CD4-positive, alpha-beta T cell treated with Interleukin-12 subunit alpha and Interleukin-12 subunit beta, for 1 hour (primary cell): ENCODE measurements at regions not wholly inside any gene's neighbourhood (a gene's known extent, or its start where the extent isn't known, plus 50 kb on each side); places are given as distances from the start of the nearest gene placed in this dataset.
"Not testable (repeated sequence)": the region's sequence is repeated elsewhere in the genome, so short reads cannot be mapped to it uniquely, and the experiment has no call there.

ENCODE experiments used
- DNase-seq: peaks from one replicate; pipeline ENCODE4 v3.0.0-alpha.2; 2020

GRCh38 chr6:110558575-110558974 is 82.2 kb upstream of the SLC22A16 start:
- DNase-seq = no peak

- DNase-seq = no peak
These were observed 80.8 kb upstream of the SLC22A16 start for GRCh38 chr6:110557199-110557598.

GRCh38 chr6:110556317-110557110 is 80.1 kb upstream of the SLC22A16 start:
- DNase-seq = no peak

GRCh38 chr6:110554966-110555460 is 78.6 kb upstream of the SLC22A16 start:
- DNase-seq = no peak

GRCh38 chr6:110554441-110554840 is 78.0 kb upstream of the SLC22A16 start:
- no peak for DNase-seq

- no peak for DNase-seq
These were observed 76.7 kb upstream of the SLC22A16 start for GRCh38 chr6:110552901-110553641.

- no peak for DNase-seq
These were observed 75.7 kb upstream of the SLC22A16 start for GRCh38 chr6:110552076-110552475.

GRCh38 chr6:110551088-110551487 is 74.7 kb upstream of the SLC22A16 start:
- no peak for DNase-seq

GRCh38 chr6:110550353-110550752 is 73.9 kb upstream of the SLC22A16 start:
- DNase-seq = no peak

- no peak for DNase-seq
These were observed 72.9 kb upstream of the SLC22A16 start for GRCh38 chr6:110549277-110549676.

GRCh38 chr6:110548110-110548847 is 71.9 kb upstream of the SLC22A16 start:
- no peak for DNase-seq

- DNase-seq = no peak
These were observed 71.0 kb upstream of the SLC22A16 start for GRCh38 chr6:110547266-110547964.

- DNase-seq = no peak
These were observed 68.9 kb upstream of the SLC22A16 start for GRCh38 chr6:110545081-110545872.

GRCh38 chr6:110544472-110544871 is 68.1 kb upstream of the SLC22A16 start:
- peak; percentile 9 for DNase-seq

- no peak for DNase-seq
These were observed 66.7 kb upstream of the SLC22A16 start for GRCh38 chr6:110543106-110543505.

GRCh38 chr6:110542311-110543024 is 66.1 kb upstream of the SLC22A16 start:
- no peak for DNase-seq

GRCh38 chr6:110541701-110542309 is 65.4 kb upstream of the SLC22A16 start:
- DNase-seq = no peak

GRCh38 chr6:110539277-110540019 is 63.0 kb upstream of the SLC22A16 start:
- DNase-seq = not testable (repeated sequence)

GRCh38 chr6:110538416-110539160 is 62.2 kb upstream of the SLC22A16 start:
- DNase-seq = no peak
